Ishikawa (cell line): ENCODE measurements at regions not wholly inside any gene's neighbourhood (a gene's known extent, or its start where the extent isn't known, plus 50 kb on each side); places are given as distances from the start of the nearest gene placed in this dataset.

Source experiments
- CEBPB ChIP-seq: IDR thresholded peaks from 2 replicates; pipeline ENCODE4 v1.6.1; 2012
- CREB1 ChIP-seq: IDR thresholded peaks from 2 replicates; pipeline ENCODE4 v1.6.1; 2012; ENCODE audit warnings: low read depth
- EGR1 ChIP-seq: IDR thresholded peaks from 2 replicates; pipeline ENCODE4 v1.6.1; 2012
- EP300 ChIP-seq: IDR thresholded peaks from 2 replicates; pipeline ENCODE4 v1.6.1; 2012; ENCODE audit warnings: borderline replicate concordance
- FOXM1 ChIP-seq: IDR thresholded peaks from 2 replicates; pipeline ENCODE4 v1.6.1; 2012; ENCODE audit warnings: low read depth, borderline replicate concordance
- NFIC ChIP-seq: IDR thresholded peaks from 2 replicates; pipeline ENCODE4 v1.6.1; 2012
- RAD21 ChIP-seq: IDR thresholded peaks from 2 replicates; pipeline ENCODE4 v1.6.1; 2012; ENCODE audit warnings: low read depth
- TAF1 ChIP-seq: IDR thresholded peaks from 2 replicates; pipeline ENCODE4 v1.6.1; 2012; ENCODE audit warnings: low read depth, mild to moderate bottlenecking
- TCF12 ChIP-seq: IDR thresholded peaks from 2 replicates; pipeline ENCODE4 v1.6.1; 2012; ENCODE audit warnings: low read depth
- TEAD4 ChIP-seq: IDR thresholded peaks from 2 replicates; pipeline ENCODE4 v1.6.1; 2012
- YY1 ChIP-seq: IDR thresholded peaks from 2 replicates; pipeline ENCODE4 v1.6.1; 2012; ENCODE audit warnings: low read depth
- ZBTB7A ChIP-seq: IDR thresholded peaks from 2 replicates; pipeline ENCODE4 v1.6.1; 2012; ENCODE audit warnings: low read depth
- TF ChIP-seq, protein P1 (sequence below): IDR thresholded peaks from 2 replicates; pipeline ENCODE4 v1.6.1; 2012; ENCODE audit warnings: low read depth, mild to moderate bottlenecking
- TF ChIP-seq, protein P2 (sequence below): IDR thresholded peaks from 2 replicates; pipeline ENCODE4 v1.6.1; 2012
- TF ChIP-seq, protein P3 (sequence below): IDR thresholded peaks from 2 replicates; pipeline ENCODE4 v1.6.1; 2012

DNA sequence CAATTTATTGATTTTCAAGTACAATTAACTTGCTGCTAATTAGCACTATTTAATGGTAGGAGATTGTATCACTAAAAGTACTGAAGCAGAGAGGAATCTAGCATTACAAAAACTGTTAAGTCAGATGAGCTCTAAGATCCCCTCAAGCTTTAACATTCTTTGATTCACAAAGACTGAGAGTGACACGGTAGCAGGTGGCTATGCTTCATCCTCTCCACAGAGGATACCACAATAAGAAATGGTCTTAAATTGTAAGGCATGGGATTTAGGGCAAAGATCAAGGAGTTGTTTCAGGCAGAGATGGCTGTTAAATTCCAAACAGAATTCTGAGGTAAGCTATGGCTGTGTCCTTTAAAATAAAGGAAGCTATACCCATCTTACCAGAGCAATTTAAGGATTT lies 67.8 kb upstream of the BEND6 start:
- TF ChIP-seq TAF1 = no peak
- no peak for TF ChIP-seq CREB1
- TF ChIP-seq TEAD4 = no peak
- no peak for TF ChIP-seq NFIC
- TF ChIP-seq EGR1 = no peak
- TF ChIP-seq FOXM1 = no peak
- TF ChIP-seq, protein P1, sequence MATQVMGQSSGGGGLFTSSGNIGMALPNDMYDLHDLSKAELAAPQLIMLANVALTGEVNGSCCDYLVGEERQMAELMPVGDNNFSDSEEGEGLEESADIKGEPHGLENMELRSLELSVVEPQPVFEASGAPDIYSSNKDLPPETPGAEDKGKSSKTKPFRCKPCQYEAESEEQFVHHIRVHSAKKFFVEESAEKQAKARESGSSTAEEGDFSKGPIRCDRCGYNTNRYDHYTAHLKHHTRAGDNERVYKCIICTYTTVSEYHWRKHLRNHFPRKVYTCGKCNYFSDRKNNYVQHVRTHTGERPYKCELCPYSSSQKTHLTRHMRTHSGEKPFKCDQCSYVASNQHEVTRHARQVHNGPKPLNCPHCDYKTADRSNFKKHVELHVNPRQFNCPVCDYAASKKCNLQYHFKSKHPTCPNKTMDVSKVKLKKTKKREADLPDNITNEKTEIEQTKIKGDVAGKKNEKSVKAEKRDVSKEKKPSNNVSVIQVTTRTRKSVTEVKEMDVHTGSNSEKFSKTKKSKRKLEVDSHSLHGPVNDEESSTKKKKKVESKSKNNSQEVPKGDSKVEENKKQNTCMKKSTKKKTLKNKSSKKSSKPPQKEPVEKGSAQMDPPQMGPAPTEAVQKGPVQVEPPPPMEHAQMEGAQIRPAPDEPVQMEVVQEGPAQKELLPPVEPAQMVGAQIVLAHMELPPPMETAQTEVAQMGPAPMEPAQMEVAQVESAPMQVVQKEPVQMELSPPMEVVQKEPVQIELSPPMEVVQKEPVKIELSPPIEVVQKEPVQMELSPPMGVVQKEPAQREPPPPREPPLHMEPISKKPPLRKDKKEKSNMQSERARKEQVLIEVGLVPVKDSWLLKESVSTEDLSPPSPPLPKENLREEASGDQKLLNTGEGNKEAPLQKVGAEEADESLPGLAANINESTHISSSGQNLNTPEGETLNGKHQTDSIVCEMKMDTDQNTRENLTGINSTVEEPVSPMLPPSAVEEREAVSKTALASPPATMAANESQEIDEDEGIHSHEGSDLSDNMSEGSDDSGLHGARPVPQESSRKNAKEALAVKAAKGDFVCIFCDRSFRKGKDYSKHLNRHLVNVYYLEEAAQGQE = no peak
- no peak for TF ChIP-seq EP300
- no peak for TF ChIP-seq YY1
- TF ChIP-seq, protein P2, sequence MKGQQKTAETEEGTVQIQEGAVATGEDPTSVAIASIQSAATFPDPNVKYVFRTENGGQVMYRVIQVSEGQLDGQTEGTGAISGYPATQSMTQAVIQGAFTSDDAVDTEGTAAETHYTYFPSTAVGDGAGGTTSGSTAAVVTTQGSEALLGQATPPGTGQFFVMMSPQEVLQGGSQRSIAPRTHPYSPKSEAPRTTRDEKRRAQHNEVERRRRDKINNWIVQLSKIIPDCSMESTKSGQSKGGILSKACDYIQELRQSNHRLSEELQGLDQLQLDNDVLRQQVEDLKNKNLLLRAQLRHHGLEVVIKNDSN = no peak
- no peak for TF ChIP-seq TCF12
- TF ChIP-seq, protein P3, sequence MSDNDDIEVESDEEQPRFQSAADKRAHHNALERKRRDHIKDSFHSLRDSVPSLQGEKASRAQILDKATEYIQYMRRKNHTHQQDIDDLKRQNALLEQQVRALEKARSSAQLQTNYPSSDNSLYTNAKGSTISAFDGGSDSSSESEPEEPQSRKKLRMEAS = no peak
- TF ChIP-seq RAD21 = no peak
- no peak for TF ChIP-seq ZBTB7A
- no peak for TF ChIP-seq CEBPB

GRCh38 chr6:56877922-56878321 lies 77.0 kb upstream of the BEND6 start:
- no peak for TF ChIP-seq FOXM1
- no peak for TF ChIP-seq NFIC
- TF ChIP-seq, protein P1 = no peak
- no peak for TF ChIP-seq EP300
- no peak for TF ChIP-seq ZBTB7A
- TF ChIP-seq, protein P2 = no peak
- TF ChIP-seq TAF1 = no peak
- no peak for TF ChIP-seq YY1
- TF ChIP-seq CREB1 = no peak
- no peak for TF ChIP-seq CEBPB
- no peak for TF ChIP-seq TCF12
- TF ChIP-seq TEAD4 = no peak
- TF ChIP-seq EGR1 = no peak
- TF ChIP-seq, protein P3 = no peak
- no peak for TF ChIP-seq RAD21

DNA sequence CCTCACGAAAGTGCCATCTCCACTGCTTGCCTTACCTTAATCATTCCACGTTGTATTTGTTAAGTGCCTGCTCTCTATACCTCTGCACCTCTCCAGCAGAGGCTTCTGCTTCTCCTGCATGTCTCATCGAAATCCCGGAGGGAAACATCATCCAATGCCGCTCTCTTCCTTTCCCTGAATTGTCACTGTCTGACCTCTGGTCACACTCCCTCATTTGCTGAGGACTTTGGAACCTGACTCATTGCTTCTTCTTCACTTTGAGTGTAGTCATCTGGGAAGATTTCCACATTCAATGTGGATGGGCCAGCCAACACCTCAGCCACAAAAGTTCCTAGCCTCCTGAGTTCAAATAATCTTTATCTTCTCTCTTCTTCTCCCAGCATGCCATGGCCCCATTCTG lies 78.9 kb upstream of the BEND6 start:
- no peak for TF ChIP-seq TCF12
- TF ChIP-seq ZBTB7A = no peak
- TF ChIP-seq CEBPB = no peak
- TF ChIP-seq RAD21 = no peak
- TF ChIP-seq, protein P2 = no peak
- TF ChIP-seq, protein P1 = no peak
- no peak for TF ChIP-seq EGR1
- no peak for TF ChIP-seq YY1
- no peak for TF ChIP-seq EP300
- TF ChIP-seq TAF1 = no peak
- TF ChIP-seq, protein P3 = no peak
- no peak for TF ChIP-seq CREB1
- TF ChIP-seq FOXM1 = no peak
- no peak for TF ChIP-seq TEAD4
- no peak for TF ChIP-seq NFIC

DNA sequence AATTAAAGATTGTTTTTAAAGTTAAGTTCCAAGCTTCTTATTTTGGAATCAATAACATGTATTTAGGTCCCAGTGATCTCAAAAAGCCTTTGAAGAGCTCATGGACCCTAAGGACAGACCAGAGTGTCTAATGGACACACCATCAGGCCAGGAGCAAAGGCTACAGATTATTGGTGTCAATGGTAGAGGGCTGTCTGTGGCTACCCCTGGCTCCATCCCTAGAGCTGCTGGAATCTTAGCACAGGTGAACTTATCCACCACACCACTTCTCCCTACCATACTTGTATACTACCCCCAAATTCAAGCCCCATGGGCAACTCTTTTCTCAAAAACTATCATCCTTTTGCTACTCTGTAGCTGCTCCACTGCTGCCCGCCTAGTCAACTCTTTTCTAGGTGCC lies 79.4 kb upstream of the BEND6 start:
- TF ChIP-seq, protein P1 = no peak
- no peak for TF ChIP-seq CEBPB
